ENCODE measurements at regions not wholly inside any gene's neighbourhood (a gene's known extent, or its start where the extent isn't known, plus 50 kb on each side); places are given as distances from the start of the nearest gene placed in this dataset.

DNA sequence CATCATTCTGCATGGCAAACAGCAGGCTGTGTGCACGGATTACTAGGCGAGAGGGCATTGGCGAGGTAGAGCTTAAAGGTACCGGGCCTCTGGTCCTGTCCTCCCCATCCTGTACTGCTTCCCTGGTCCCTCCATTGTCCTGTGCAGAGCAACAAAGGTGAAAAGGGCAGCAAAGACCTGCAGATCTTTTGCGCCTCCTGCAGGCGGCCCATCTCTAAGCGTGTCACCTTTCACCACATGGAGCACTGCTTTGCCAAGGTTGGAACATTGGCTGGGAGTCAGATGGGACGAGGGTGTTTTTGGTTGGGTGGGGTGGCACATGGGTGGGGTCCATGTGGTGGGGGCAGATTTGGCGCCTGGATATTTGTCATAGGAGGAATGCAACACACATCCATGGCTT lies 64.7 kb upstream of the UXT start:
- TF ChIP-seq, protein P1, sequence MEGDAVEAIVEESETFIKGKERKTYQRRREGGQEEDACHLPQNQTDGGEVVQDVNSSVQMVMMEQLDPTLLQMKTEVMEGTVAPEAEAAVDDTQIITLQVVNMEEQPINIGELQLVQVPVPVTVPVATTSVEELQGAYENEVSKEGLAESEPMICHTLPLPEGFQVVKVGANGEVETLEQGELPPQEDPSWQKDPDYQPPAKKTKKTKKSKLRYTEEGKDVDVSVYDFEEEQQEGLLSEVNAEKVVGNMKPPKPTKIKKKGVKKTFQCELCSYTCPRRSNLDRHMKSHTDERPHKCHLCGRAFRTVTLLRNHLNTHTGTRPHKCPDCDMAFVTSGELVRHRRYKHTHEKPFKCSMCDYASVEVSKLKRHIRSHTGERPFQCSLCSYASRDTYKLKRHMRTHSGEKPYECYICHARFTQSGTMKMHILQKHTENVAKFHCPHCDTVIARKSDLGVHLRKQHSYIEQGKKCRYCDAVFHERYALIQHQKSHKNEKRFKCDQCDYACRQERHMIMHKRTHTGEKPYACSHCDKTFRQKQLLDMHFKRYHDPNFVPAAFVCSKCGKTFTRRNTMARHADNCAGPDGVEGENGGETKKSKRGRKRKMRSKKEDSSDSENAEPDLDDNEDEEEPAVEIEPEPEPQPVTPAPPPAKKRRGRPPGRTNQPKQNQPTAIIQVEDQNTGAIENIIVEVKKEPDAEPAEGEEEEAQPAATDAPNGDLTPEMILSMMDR (optimal IDR thresholded peaks at IDR 0.05 in 1 of 3, IDR thresholded peaks at IDR 0.05 in 1 of 3, conservative IDR thresholded peaks at IDR 0.05 in 1 of 3; ENCODE audit: extremely low read depth in 1 of 3, insufficient read depth in 2 of 3, low read length in 3 of 3) = peak in 2 of 3 experiments; percentile 7 to 13
- no peak for TF ChIP-seq EZH2 (IDR thresholded peaks at IDR 0.05; ENCODE audit: low read length)

Measured in keratinocyte (primary cell).